ENCODE measurements at regions not wholly inside any gene's neighbourhood (a gene's known extent, or its start where the extent isn't known, plus 50 kb on each side); places are given as distances from the start of the nearest gene placed in this dataset.
"Not testable (repeated sequence)": the region's sequence is repeated elsewhere in the genome, so short reads cannot be mapped to it uniquely, and the experiment has no call there.

GRCh38 chr2:180695586-180696401 lies 284.6 kb upstream of the UBE2E3 start:
- no peak for DNase-seq (ENCODE audit: low read depth)

DNA sequence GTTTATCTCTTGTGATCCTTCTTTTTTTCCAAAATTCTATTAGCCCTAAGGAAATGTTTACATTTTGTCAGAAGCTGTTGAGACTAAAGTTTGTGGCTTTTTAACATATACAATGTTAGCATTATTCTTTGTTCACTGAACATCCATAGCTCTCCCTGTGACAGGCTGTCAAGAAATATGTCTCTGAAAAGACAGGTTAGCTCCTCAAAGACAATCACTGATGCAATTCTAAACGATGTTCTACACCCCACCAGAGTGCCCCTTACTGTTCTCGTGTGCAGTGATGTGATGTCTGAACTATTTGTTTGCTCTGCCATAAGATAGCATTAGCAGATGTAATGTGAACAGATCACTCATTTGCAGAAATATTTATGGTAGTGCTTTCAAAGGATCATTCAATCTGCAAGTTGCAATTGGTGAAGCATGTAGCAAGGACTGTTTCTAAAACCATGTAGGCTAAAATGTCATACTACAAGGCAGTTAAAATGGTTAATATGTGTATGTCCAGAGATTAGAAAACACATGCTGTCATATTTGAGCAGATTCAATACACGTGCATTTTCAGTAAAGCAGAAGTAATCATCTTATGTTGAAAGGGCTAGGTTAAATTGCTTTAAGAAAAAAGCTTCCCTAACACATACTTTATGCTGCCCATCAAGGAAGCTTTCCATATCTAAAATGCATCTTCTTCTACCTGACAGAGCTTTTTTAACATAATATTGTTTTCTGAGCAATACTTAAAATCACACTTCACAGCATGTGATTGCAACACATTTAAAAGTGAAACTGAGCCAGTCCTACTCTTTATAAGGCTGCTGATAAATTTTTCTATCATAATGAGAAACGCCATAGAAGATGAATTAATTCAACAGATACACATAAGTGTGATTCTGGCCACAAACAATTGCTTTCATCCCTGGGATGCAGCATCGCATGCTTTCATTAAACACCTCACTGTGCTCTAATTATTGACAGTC lies 285.7 kb upstream of the UBE2E3 start:
- DNase-seq (ENCODE audit: low read depth) = no peak

GRCh38 chr2:180692322-180692721 lies 288.1 kb upstream of the UBE2E3 start:
- no peak for DNase-seq (ENCODE audit: low read depth)

DNA sequence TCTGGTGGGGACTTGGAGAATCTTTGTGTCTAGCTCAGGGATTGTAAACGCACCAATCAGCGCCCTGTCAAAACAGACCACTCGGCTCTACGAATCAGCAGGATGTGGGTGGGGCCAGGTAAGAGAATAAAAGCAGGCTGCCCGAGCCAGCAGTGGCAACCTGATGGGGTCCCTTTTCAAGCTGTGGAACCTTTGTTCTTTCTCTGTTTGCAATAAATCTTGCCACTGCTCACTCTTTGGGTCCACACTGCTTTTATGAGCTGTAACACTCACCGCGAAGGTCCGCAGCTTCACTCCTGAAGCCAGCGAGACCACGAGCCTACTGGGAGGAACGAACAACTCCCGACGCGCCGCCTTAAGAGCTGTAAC lies 288.6 kb upstream of the UBE2E3 start:
- DNase-seq (ENCODE audit: low read depth) = not testable (repeated sequence)

- DNase-seq (ENCODE audit: low read depth) = not testable (repeated sequence)
Measured at GRCh38 chr2:180691186-180691854, 289.1 kb upstream of the UBE2E3 start.

GRCh38 chr2:180690611-180691010 lies 289.8 kb upstream of the UBE2E3 start:
- DNase-seq (ENCODE audit: low read depth) = peak; percentile 57

- DNase-seq (ENCODE audit: low read depth) = no peak
Measured at GRCh38 chr2:180682871-180683270, 297.5 kb upstream of the UBE2E3 start.

DNA sequence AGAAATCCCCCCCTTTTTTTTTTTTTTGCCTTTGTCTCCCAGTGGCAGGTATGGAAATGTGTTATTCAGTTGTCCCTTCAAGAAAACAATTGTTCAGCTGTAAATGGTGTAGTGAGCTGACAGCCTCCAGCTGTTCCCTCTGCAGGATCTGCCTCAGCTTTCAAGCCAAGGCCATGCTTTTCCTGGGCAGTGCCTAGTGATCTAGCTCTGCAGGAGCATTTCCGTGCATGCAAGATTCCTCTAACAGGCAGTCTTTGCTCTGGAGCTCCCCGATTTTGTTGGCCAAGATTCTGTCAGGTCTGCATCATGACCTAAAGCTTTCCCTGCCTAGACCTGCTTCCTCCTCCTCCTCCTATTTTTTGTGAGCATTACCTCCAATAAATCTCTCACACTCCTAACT lies 300.7 kb upstream of the UBE2E3 start:
- DNase-seq (ENCODE audit: low read depth) = no peak

DNA sequence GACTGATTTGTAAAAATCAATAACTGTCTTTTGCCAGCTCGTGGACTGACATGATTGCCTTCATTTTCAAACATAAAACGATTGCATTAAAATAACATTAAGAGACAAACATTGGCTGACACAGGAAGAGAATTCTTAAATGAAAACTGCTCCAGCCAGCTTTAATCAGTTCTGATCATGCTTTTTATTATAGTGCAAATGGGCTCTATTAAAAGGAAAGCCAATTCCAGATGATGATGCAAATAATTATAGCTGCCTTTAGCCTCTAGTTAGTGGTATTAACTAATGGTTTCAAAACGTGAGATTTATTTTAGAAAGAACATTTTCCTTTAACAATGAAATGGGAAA lies 301.8 kb upstream of the UBE2E3 start:
- DNase-seq (ENCODE audit: low read depth) = no peak

GRCh38 chr2:180677930-180678624 lies 302.3 kb upstream of the UBE2E3 start:
- DNase-seq (ENCODE audit: low read depth) = no peak

DNA sequence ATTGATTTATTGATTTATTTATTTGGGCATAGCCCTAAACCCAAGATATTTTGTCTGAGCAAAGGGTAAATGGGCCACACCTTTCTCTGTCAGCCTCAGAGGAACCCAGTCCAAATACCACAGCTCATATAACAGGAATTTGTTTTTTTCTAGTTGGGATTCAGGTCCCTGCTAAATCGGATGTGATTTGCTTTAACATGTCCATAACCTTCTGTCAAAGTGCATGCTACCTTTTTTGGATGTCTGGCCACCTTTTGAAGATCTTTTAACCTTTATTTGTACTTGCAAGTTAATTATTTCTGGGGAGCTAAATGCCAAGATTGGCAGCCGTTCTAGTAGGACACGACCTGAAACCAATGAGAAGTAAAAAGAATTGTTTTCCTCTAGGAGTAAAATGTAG lies 303.2 kb upstream of the UBE2E3 start:
- no peak for DNase-seq (ENCODE audit: low read depth)

DNA sequence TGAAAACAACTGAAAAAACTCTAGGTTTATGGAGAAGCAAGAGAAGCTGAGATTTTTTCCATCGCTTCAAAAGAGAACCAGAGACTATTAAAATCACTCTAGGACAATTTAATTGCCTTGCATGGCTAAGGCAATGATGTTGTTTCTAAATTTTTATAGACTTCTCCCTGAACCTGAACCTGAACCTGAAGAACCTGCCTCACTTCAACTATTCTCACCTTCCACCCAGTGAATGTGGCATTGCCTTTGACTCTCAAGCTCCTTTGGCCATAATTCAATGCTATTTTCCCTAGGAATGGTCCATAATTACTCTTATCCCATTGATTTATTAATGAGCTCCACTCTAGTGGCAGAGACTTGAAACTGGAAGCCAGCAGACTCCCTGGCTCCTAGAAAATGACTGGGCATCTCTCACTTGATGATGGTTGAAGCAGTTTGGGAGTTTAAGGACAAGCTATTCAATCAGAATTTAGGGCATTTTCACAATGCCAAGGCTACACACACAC lies 303.8 kb upstream of the UBE2E3 start:
- no peak for DNase-seq (ENCODE audit: low read depth)

GRCh38 chr2:180675170-180675569 lies 305.2 kb upstream of the UBE2E3 start:
- DNase-seq (ENCODE audit: low read depth) = no peak

- no peak for DNase-seq (ENCODE audit: low read depth)
Measured at GRCh38 chr2:180672377-180672776, 308.0 kb upstream of the UBE2E3 start.

DNA sequence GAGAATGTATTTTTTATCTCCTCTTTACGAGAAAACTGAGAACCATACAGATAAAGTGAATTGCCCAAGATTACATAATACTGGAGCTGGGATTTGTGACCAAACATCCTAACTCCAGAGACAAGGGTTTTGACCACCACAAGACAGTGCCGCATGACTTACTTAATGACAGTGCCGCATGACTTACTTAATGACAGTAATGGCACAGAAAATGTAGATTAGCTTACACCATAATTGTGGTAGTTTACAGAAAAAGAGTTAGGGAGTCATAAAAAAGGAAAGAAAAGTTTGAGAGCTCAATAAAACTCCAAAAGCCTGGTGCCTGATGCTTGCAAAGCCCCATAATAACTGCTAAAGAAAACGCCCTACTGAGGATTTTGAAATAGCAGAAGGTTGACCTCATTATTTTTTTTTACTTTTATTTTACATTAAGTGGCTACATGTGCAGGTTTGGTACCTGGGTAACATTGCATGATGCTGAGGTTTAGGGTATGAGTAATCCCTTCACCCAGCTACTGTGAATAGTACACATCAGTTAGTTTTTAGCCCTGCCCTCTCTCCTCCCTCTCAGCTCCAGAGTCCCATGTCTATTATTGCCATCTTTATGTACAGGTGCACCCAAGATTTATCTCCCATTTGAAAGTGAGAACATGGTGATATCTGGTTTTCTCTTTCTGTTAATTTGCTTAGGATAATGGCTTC lies 310.0 kb upstream of the UBE2E3 start:
- no peak for DNase-seq (ENCODE audit: low read depth)

GRCh38 chr2:180669016-180669415 lies 311.4 kb upstream of the UBE2E3 start:
- DNase-seq (ENCODE audit: low read depth) = no peak

DNA sequence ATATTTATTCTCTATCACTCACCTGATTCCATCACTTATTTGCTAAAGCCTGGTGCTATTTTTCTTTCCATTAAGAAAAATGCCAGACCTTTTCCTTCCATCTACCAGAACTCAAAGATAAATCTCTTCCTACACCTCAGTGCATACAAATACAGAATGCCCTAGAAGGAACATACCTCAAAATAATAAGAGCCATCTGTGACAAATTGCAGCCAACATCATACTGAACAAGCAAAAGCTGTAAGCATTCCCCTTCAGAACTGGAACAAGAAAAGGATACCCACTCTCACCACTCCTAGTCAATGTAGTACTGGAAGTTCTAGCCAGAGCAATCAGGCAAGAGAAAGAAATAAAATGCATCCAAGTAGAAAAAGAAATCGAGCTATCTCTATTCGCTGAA lies 315.9 kb upstream of the UBE2E3 start:
- no peak for DNase-seq (ENCODE audit: low read depth)

DNA sequence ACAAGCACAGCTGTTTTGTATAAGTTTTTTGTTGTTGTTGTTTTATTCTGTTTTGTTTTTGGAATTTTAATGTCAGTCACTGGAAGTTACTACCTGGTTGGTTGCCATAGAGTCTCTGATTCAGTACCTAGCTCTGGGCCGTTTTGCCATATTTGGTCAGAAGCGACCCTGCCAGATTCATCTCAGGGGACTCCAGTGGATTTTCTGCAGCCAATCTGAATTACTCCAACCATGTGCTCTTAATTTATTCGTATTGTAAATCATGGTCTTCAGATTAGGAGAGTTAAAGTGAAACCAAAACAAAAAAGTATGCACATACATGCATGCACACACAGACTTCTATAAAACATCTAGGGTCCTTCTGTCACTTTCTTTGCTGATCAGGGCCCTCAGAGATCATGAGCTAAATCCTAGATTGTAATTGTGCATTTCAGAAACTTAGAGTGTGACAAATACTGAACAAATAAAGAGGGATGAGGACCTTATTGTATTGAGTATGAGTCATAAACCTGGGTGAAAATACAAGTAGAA lies 317.4 kb upstream of the UBE2E3 start:
- no peak for DNase-seq (ENCODE audit: low read depth)

GRCh38 chr2:180662521-180662920 lies 317.9 kb upstream of the UBE2E3 start:
- DNase-seq (ENCODE audit: low read depth) = no peak

DNA sequence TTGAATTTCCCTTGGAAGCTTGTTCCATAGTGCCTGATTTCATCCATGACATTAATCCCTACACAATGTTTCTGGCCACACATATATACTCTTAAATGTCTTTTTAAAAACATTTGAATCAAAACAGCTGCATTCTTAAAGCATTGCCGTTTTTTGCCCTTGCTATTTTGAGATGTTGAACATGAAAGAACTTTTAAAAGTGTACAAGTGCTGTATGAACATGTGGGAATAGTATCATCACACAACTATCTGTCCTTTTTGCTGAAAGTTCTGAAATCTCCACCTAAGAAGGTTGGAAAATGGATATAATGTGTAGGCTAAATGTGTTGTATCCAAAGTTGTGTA lies 318.7 kb upstream of the UBE2E3 start:
- DNase-seq (ENCODE audit: low read depth) = no peak
